Fibroblast of pulmonary artery (primary cell): ENCODE measurements at regions not wholly inside any gene's neighbourhood (a gene's known extent, or its start where the extent isn't known, plus 50 kb on each side); places are given as distances from the start of the nearest gene placed in this dataset.
"Not testable (repeated sequence)": the region's sequence is repeated elsewhere in the genome, so short reads cannot be mapped to it uniquely, and the experiment has no call there.

ENCODE experiments used
- DNase-seq: peaks from one replicate; pipeline ENCODE4 v3.0.0-alpha.2; 2010; ENCODE audit warnings: low read depth
- H3K4me3 ChIP-seq: replicated peaks from 2 replicates; pipeline ENCODE4 v1.5.1; 2011; ENCODE audit warnings: low read depth, mild to moderate bottlenecking, control low read depth, low read length, moderate library complexity
- TF ChIP-seq, protein P1 (sequence below): IDR thresholded peaks from 2 replicates; pipeline ENCODE4 v1.5.1; 2011; ENCODE audit warnings: mild to moderate bottlenecking, control low read depth, low read length, inconsistent platforms; ENCODE audit errors: missing control alignments

DNA sequence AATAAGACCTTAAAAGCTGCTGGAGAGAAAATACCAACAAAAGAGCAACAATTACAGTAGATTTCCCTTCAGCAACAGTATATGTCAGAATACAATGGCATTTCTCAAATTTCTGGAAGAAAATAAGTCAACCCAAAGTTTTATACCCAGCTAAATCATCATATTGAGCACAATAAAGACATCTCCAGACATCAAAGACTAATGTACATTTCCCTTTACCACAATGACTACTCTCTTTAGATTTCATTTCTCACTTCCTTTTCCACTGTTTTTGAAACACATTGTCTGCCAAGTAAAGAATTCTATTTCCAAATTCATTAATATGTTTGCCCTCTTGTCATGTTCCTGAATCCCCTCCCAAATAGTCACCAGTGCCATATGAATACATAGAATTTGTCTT, 111.4 kb downstream of the POU4F1 start:
- no peak for DNase-seq
- TF ChIP-seq, protein P1, sequence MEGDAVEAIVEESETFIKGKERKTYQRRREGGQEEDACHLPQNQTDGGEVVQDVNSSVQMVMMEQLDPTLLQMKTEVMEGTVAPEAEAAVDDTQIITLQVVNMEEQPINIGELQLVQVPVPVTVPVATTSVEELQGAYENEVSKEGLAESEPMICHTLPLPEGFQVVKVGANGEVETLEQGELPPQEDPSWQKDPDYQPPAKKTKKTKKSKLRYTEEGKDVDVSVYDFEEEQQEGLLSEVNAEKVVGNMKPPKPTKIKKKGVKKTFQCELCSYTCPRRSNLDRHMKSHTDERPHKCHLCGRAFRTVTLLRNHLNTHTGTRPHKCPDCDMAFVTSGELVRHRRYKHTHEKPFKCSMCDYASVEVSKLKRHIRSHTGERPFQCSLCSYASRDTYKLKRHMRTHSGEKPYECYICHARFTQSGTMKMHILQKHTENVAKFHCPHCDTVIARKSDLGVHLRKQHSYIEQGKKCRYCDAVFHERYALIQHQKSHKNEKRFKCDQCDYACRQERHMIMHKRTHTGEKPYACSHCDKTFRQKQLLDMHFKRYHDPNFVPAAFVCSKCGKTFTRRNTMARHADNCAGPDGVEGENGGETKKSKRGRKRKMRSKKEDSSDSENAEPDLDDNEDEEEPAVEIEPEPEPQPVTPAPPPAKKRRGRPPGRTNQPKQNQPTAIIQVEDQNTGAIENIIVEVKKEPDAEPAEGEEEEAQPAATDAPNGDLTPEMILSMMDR: no peak
- no peak overlapping the region for H3K4me3 ChIP-seq

DNA sequence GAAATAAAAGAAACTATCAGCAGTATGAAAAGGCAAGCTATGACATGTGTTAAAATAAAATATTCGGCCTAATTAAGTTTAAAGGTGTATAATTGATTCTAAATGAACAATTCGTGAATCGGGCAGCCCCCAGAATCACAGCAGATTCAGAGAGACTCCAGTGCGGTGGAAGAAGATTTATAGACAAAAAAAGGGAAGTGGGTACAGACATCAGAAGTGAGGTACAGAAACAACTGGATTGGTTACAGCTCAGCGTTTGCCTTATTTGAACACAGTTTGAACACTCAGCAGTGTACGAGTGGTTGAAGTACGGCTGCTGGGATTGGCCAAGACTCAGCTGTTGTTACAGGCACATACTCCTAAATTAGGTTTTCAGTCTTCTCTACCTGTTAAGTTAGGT, 113.1 kb downstream of the POU4F1 start:
- H3K4me3 ChIP-seq: not testable (repeated sequence)

DNA sequence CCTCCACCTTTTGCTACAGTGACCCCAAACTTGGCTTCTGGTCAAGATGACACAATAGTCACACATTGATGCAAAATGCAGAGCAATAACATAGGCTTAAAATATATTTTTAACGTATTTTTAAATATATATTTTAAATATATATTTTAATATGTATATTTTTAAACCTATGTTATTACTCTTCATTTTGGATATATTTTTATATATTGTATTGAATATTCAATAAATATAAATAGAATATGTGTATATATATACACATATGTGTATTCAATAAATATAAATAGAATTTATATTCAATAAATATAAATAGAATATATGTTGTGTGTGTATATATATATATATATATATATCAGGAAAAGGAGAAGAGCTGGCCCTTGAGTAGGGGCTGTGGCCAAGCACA, 115.6 kb downstream of the POU4F1 start:
- TF ChIP-seq, protein P1: no peak
- DNase-seq: no peak
- H3K4me3 ChIP-seq: no peak overlapping the region

More for the DNA sequence above, 113.1 kb downstream of the POU4F1 start:
- DNase-seq: not testable (repeated sequence)

DNA sequence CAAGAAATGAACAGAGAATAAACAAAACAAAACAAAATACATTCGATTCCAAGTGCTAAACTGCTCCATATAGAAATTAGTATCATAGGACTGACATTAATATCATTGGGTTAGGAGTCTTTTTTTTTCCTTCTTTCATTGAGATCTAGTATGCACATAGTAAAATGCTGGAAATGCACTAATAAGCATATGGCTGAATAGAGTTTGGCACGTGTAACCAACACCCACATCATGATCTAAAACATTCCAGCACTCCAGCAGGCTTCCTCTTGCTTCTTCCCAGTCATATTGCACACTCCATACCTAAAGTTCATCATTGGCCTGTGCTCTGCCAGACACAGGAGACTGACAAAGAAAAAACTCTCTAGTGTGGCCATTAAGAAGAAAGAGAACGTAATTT, 117.5 kb downstream of the POU4F1 start:
- DNase-seq: no peak
- H3K4me3 ChIP-seq: no peak overlapping the region
- TF ChIP-seq, protein P1: no peak

DNA sequence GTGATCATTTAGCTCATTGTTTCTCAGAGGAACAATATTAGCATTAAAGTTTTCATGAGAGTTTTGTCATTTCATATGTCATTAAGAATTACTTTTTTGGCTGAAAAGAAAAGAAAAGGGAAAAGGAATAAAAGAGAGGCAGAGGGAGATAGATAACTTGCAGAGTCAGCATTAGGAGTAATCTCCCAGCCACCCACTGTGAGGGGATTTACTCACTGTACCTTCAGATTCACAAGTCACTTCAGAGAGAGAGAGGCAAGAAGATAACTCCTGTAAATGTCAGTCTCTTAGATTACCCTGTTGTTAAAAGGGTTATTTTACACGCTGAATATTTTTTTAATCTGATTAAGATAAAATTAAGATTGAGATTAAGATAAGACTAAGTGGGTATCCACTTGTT, 125.2 kb downstream of the POU4F1 start:
- no peak overlapping the region for H3K4me3 ChIP-seq
- DNase-seq: no peak
- TF ChIP-seq, protein P1: no peak

DNA sequence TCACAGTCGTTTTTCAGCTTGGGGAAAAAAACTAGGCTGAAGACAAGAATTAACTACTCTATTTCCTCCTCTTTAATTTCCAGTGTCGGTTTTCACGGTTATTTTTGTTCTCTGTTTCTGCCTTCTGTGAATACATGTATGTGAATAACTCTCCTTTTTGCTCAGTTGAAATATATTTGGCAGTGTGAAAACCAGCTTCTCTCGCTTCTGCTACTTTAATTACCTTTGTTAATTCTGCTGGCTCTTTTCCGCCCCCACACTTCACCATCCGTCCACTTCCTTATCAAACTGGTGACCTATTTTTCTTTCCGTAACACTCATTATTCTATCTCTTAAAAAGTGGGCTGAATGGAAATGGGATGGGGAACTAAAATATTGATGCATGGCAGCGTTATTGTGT, 126.4 kb downstream of the POU4F1 start:
- DNase-seq: no peak
- TF ChIP-seq, protein P1: no peak
- H3K4me3 ChIP-seq: no peak overlapping the region

DNA sequence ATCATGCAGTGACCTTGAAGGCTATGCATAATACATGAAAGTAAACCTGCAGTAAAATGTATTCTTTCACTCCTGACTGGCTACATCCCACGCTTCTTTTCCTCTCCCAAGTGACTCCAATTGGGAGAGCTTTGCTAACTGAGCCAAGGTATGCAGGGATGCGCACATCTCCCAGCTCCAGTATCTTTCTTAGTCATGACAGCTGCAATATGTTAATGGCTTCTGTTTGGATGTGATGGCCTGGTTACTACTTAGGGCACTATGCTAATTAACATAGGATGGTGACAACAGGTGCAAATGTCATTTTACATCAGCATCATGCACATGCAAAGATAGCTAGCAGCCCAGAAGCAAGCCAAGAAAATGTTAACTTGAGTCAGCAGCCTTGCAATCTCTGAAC, 134.7 kb downstream of the POU4F1 start:
- H3K4me3 ChIP-seq: no peak overlapping the region
- DNase-seq: no peak
- TF ChIP-seq, protein P1: no peak

DNA sequence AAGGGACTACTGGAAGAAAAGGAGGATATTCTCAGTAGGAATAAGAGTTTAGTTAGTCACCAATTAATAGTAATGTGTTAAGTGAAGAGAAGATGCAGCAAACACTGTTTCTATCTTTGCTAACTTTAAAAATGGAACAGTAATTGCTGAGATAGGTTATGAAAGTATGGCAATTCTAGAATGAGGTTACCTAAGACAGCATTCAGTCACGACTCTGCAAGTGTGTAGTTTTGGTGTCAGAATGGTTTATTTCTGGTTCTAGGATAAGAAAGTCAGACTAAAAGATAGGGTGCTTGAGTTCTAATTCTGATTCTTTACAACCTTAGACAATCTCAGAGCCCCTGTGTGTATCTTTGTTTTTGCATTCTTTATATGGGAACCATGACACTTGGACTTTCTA, 138.1 kb downstream of the POU4F1 start:
- TF ChIP-seq, protein P1: no peak
- H3K4me3 ChIP-seq: no peak overlapping the region
- no peak for DNase-seq
